Cardiac muscle cell (in vitro differentiated cells and primary cell): ENCODE measurements at regions not wholly inside any gene's neighbourhood (a gene's known extent, or its start where the extent isn't known, plus 50 kb on each side); places are given as distances from the start of the nearest gene placed in this dataset.

Experiments used
- DNase-seq, 2 donors: peaks; one replicate each; pipeline versions ENCODE4 v3.0.0 to v3.0.0-alpha.2; 2010 to 2017; ENCODE audit warnings: low read depth in 1 of 2, low spot score in 1 of 2
- H3K27ac ChIP-seq: fragments of 200-600 bp; sonication (generic); 2 replicates; pipeline ENCODE4 v1.5.1; 2016
- H3K27me3 ChIP-seq: fragments of 200-600 bp; sonication (generic); 2 replicates; pipeline ENCODE4 v1.6.0; 2016; ENCODE audit warnings: control low read depth
- H3K36me3 ChIP-seq: fragments of 200-600 bp; sonication (generic); 2 replicates; pipeline ENCODE4 v1.5.1; 2016; ENCODE audit warnings: control low read depth
- H3K4me1 ChIP-seq: fragments of 200-600 bp; sonication (generic); 2 replicates; pipeline ENCODE4 v1.8.1; 2017; ENCODE audit warnings: low read depth, mild to moderate bottlenecking, mixed run types
- H3K4me3 ChIP-seq: fragments of 200-600 bp; sonication (generic); 2 replicates; pipeline ENCODE4 v1.5.1; 2016; ENCODE audit warnings: mild to moderate bottlenecking
- H3K9me3 ChIP-seq: fragments of 200-600 bp; sonication (generic); 2 replicates; pipeline ENCODE4 v1.5.1; 2017; ENCODE audit warnings: low read depth, mild to moderate bottlenecking, control low read depth
- TF ChIP-seq, protein P1 (sequence below): IDR thresholded peaks from 2 replicates; pipeline ENCODE4 v1.5.1; 2012; ENCODE audit warnings: low read depth, mild to moderate bottlenecking, low read length

GRCh38 chr9:95670122-95670521, 153.4 kb upstream of the PTCH1 start:
- no peak overlapping the region for H3K27ac ChIP-seq
- H3K36me3 ChIP-seq: no peaks in the 10 kb centered on the region
- no peak for DNase-seq
- TF ChIP-seq, protein P1, sequence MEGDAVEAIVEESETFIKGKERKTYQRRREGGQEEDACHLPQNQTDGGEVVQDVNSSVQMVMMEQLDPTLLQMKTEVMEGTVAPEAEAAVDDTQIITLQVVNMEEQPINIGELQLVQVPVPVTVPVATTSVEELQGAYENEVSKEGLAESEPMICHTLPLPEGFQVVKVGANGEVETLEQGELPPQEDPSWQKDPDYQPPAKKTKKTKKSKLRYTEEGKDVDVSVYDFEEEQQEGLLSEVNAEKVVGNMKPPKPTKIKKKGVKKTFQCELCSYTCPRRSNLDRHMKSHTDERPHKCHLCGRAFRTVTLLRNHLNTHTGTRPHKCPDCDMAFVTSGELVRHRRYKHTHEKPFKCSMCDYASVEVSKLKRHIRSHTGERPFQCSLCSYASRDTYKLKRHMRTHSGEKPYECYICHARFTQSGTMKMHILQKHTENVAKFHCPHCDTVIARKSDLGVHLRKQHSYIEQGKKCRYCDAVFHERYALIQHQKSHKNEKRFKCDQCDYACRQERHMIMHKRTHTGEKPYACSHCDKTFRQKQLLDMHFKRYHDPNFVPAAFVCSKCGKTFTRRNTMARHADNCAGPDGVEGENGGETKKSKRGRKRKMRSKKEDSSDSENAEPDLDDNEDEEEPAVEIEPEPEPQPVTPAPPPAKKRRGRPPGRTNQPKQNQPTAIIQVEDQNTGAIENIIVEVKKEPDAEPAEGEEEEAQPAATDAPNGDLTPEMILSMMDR: no peak
- H3K4me1 ChIP-seq: peaks cover 6% of the 10 kb centered on the region
- H3K27me3 ChIP-seq: no peaks in the 10 kb centered on the region
- H3K9me3 ChIP-seq: no peaks in the 10 kb centered on the region
- H3K4me3 ChIP-seq: no peak overlapping the region

DNA sequence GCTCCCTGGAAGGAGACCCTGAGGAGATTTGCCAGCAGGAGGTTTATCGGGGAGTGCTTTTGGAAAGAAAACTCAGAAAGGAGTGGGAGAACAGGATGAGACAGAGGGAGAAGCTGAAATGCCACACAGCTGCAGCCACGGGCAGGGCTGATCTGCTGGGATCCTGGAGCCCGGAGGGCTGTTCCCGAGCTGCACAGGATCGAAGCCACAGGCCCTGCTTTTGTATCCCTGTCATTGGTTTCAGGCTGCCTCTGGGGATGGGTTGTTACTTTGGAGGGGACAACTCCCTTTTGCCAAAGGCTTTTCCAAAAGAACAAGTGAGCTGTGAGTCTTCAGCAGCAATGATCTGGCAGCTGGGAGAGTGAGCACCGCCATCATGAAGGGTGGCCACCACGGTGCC, 152.5 kb upstream of the PTCH1 start:
- no peaks in the 10 kb centered on the region for H3K27me3 ChIP-seq
- TF ChIP-seq, protein P1: no peak
- H3K9me3 ChIP-seq: no peaks in the 10 kb centered on the region
- no peaks in the 10 kb centered on the region for H3K36me3 ChIP-seq
- H3K27ac ChIP-seq: no peak overlapping the region
- DNase-seq: no peak
- no peak overlapping the region for H3K4me3 ChIP-seq
- H3K4me1 ChIP-seq: peaks cover 6% of the 10 kb centered on the region

DNA sequence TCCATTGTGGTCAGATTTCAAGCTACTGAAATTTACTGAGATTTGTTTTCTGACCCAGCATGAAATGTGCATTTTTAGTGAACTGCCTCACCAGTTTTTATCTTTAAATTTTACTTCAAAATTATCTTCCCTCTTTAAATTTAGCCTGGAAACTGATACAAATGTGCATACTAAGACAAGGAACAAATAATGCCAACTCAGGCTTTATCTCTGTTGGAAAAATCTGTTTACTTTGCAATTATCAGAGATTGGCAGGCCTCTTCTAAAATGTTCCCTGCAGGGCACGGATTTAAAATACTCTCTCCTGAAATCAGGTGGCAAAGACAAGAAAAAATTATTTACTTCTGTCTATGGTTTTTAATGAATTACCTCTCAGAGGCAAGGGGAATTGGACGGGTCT, 151.0 kb upstream of the PTCH1 start:
- H3K9me3 ChIP-seq: no peaks in the 10 kb centered on the region
- TF ChIP-seq, protein P1: no peak
- H3K4me3 ChIP-seq: no peak overlapping the region
- no peaks in the 10 kb centered on the region for H3K36me3 ChIP-seq
- H3K27ac ChIP-seq: no peak overlapping the region
- H3K4me1 ChIP-seq: peaks cover 6% of the 10 kb centered on the region
- H3K27me3 ChIP-seq: no peaks in the 10 kb centered on the region
- DNase-seq: no peak

DNA sequence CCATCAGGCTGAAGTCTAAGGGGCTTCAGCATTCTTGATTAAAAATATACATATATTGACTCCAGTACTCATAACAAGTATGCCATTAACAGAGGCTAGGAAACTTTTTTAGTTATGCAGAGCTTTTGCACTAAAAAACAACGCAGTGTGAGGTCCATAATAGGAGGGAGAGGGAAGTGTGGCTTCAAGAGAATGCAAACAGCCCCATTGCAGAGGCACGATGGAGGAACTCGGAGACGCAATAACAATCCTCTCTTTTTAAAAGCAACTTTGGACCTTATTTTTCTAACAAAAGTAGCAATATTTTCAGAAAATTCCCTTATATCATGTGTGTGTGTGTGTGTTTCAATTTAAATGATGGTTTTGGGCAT, 150.0 kb upstream of the PTCH1 start:
- TF ChIP-seq, protein P1: no peak
- H3K4me1 ChIP-seq: peaks cover 6% of the 10 kb centered on the region
- no peak overlapping the region for H3K27ac ChIP-seq
- DNase-seq: no peak
- no peaks in the 10 kb centered on the region for H3K27me3 ChIP-seq
- no peak overlapping the region for H3K4me3 ChIP-seq
- no peaks in the 10 kb centered on the region for H3K9me3 ChIP-seq
- H3K36me3 ChIP-seq: no peaks in the 10 kb centered on the region

- H3K9me3 ChIP-seq: no peaks in the 10 kb centered on the region
- H3K4me1 ChIP-seq: peaks cover 6% of the 10 kb centered on the region
- no peak for DNase-seq
- no peak overlapping the region for H3K4me3 ChIP-seq
- TF ChIP-seq, protein P1: no peak
- H3K36me3 ChIP-seq: no peaks in the 10 kb centered on the region
- no peak overlapping the region for H3K27ac ChIP-seq
- no peaks in the 10 kb centered on the region for H3K27me3 ChIP-seq
Observed at GRCh38 chr9:95666096-95666784, 149.5 kb upstream of the PTCH1 start.
